B cell (primary cell): ENCODE measurements at regions not wholly inside any gene's neighbourhood (a gene's known extent, or its start where the extent isn't known, plus 50 kb on each side); places are given as distances from the start of the nearest gene placed in this dataset.

Experiments used
- EZH2 ChIP-seq: IDR thresholded peaks from 2 replicates; pipeline ENCODE4 v1.6.1; 2012; ENCODE audit warnings: borderline replicate concordance, low read depth, mild to moderate bottlenecking, moderate library complexity, low read length; ENCODE audit not compliant: insufficient read depth, poor library complexity, severe bottlenecking
- TF ChIP-seq, protein P1 (sequence below): fragments of 200-600 bp; IDR thresholded peaks from one replicate; pipeline ENCODE4 v1.8.0; 2022; ENCODE audit warnings: antibody characterized with exemption, mild to moderate bottlenecking

DNA sequence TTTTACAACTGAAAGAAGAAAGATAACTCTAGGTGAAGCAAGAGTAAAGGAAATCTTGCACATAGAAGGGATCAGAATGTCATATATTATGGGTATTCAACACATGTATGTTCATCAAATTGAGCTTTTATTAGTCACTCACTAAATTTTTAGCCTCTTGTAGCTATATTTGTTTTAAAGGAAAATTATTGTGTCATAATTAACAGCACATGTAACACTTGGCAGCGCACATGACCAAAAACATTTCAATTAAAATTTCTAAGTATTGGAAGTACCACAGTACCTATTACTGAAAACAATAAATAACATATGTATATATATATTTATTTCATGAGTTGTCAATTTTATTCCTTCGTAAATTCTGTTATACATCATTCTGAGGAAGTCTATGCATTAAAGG is 2800.4 kb downstream of the PCDH9 start:
- TF ChIP-seq, protein P1, sequence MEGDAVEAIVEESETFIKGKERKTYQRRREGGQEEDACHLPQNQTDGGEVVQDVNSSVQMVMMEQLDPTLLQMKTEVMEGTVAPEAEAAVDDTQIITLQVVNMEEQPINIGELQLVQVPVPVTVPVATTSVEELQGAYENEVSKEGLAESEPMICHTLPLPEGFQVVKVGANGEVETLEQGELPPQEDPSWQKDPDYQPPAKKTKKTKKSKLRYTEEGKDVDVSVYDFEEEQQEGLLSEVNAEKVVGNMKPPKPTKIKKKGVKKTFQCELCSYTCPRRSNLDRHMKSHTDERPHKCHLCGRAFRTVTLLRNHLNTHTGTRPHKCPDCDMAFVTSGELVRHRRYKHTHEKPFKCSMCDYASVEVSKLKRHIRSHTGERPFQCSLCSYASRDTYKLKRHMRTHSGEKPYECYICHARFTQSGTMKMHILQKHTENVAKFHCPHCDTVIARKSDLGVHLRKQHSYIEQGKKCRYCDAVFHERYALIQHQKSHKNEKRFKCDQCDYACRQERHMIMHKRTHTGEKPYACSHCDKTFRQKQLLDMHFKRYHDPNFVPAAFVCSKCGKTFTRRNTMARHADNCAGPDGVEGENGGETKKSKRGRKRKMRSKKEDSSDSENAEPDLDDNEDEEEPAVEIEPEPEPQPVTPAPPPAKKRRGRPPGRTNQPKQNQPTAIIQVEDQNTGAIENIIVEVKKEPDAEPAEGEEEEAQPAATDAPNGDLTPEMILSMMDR, result no peak
- TF ChIP-seq EZH2, result no peak
